Vagina (tissue), 2 donors: ENCODE measurements at regions not wholly inside any gene's neighbourhood (a gene's known extent, or its start where the extent isn't known, plus 50 kb on each side); places are given as distances from the start of the nearest gene placed in this dataset.

Experiments
- DNase-seq, 2 donors: peaks; one replicate each; pipeline ENCODE4 v3.0.0-alpha.2; 2017; ENCODE audit errors: extremely low spot score in 2 of 2
- H3K27ac ChIP-seq: fragments of 200-600 bp; sonication (generic); one replicate; pipeline ENCODE4 v1.5.1; 2019
- H3K27me3 ChIP-seq: fragments of 200-600 bp; sonication (generic); one replicate; pipeline ENCODE4 v1.5.1; 2019
- H3K36me3 ChIP-seq, 2 donors: fragments of 200-600 bp; sonication (generic); one replicate each; pipeline ENCODE4 v1.5.1; 2017 to 2019
- H3K4me1 ChIP-seq: fragments of 200-600 bp; sonication (generic); one replicate; pipeline ENCODE4 v1.5.1; 2019
- H3K4me3 ChIP-seq, 2 donors: fragments of 200-600 bp; sonication (generic); 1 replicate in 1 of 2; 2 replicates in 1 of 2; pipeline ENCODE4 v1.5.1; 2016 to 2019
- H3K9me3 ChIP-seq: fragments of 200-600 bp; sonication (generic); one replicate; pipeline ENCODE4 v1.5.1; 2019
- POLR2A ChIP-seq, 2 donors: fragments of 450-650 bp; IDR thresholded peaks; one replicate each; pipeline ENCODE4 v1.6.1; 2017; ENCODE audit warnings: antibody characterized with exemption in 2 of 2, mild to moderate bottlenecking in 2 of 2, moderate library complexity in 2 of 2
- POLR2AphosphoS5 ChIP-seq, 2 donors: sonication (generic); formaldehyde crosslinking; IDR thresholded peaks; one replicate each; pipeline ENCODE4 v1.9.0; 2017; ENCODE audit warnings: antibody characterized with exemption in 2 of 2, mild to moderate bottlenecking in 2 of 2, low read depth in 1 of 2; ENCODE audit not compliant: insufficient read depth in 1 of 2
- intact Hi-C: fragments of 100-400 bp; cut with DNase I; formaldehyde crosslinking; loops from one replicate; pipeline ENCODE4 v1.15.1; 2023
- TF ChIP-seq, protein P1 (sequence below), 3 experiments: fragments of 450-650 bp in 2 of 3; fragments of 200-600 bp in 1 of 3; sonication (generic) in 1 of 3; IDR thresholded peaks; one replicate each; pipeline ENCODE4 v1.5.1; 2017 to 2019; ENCODE audit warnings: antibody characterized with exemption in 3 of 3, mild to moderate bottlenecking in 2 of 3, moderate library complexity in 2 of 3

DNA sequence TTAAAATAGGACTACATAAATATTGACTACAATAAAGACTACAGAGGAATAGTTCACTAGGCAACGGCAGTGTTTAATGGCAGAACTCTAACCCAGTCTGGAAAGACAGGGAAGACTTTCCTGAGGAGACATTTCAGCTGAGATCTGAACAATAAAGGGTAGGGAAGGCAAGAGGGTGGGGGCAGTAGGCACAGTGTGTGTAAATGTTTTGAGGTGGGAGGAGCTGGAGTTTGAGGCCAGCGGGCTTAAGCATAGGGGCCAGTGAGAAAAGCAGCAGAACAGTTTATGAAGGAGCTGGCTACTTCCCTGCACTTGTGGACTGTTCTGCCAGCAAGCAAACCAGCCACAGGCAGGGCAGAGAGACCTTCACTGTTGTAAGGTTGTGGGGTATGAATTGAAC is 76.6 kb upstream of the UGP2 start:
- DNase-seq: no peak
- no peaks in the 10 kb centered on the region for H3K9me3 ChIP-seq
- no peaks in the 10 kb centered on the region for H3K36me3 ChIP-seq
- H3K4me3 ChIP-seq: no peak overlapping the region
- H3K4me1 ChIP-seq: no peaks in the 10 kb centered on the region
- TF ChIP-seq POLR2AphosphoS5 (IDR thresholded peaks at IDR 0.05; ENCODE audit: insufficient read depth in 1 of 2, low read depth in 1 of 2): no peak
- no peak for TF ChIP-seq POLR2A (IDR thresholded peaks at IDR 0.05)
- TF ChIP-seq, protein P1, sequence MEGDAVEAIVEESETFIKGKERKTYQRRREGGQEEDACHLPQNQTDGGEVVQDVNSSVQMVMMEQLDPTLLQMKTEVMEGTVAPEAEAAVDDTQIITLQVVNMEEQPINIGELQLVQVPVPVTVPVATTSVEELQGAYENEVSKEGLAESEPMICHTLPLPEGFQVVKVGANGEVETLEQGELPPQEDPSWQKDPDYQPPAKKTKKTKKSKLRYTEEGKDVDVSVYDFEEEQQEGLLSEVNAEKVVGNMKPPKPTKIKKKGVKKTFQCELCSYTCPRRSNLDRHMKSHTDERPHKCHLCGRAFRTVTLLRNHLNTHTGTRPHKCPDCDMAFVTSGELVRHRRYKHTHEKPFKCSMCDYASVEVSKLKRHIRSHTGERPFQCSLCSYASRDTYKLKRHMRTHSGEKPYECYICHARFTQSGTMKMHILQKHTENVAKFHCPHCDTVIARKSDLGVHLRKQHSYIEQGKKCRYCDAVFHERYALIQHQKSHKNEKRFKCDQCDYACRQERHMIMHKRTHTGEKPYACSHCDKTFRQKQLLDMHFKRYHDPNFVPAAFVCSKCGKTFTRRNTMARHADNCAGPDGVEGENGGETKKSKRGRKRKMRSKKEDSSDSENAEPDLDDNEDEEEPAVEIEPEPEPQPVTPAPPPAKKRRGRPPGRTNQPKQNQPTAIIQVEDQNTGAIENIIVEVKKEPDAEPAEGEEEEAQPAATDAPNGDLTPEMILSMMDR (IDR thresholded peaks at IDR 0.05): no peak
- no peaks in the 10 kb centered on the region for H3K27me3 ChIP-seq
- H3K27ac ChIP-seq: no peak overlapping the region
- intact Hi-C loops: no loop called here

DNA sequence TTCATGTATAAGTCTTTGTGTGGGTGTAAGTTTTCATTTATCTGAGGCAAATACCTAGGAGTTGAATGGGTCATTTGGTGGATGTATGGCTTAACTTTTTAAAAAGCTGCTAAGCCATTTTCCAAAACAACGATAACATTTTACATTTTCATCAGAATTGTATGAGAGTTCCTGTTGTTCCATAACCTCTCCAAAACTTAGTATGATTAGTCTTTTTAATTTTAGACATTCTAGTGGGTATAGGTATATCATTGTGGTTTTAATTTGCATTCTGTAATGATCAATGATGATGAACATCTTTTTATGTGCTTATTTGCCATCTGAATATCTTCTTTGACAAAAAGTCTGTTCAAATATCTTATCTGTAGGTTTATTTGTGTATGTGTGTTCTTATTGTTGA is 74.4 kb upstream of the UGP2 start:
- intact Hi-C loops: no loop called here
- TF ChIP-seq POLR2AphosphoS5 (IDR thresholded peaks at IDR 0.05; ENCODE audit: insufficient read depth in 1 of 2, low read depth in 1 of 2) (no peak), POLR2A (IDR thresholded peaks at IDR 0.05) (no peak)
- TF ChIP-seq, protein P1 (IDR thresholded peaks at IDR 0.05): no peak
- H3K36me3 ChIP-seq: no peaks in the 10 kb centered on the region

DNA sequence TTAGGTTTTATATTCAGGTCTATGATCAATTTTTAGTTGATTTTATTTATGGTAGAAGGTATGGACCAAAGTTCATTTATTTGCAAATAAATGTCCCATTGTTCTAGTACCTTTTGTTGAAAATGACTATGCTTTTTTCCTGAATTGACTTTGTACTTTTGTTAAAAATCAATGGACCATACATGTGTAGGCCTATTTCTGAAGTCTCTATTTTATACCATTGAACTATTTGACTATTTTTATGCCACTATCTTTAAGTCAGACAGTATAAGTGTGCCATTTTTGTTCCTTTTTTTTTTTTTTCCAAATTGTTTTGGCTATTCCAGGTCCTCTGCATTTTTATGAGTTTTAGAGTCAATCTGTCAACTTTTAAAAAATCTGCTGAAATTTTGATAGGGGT is 73.6 kb upstream of the UGP2 start:
- Histone ChIP-seq H3K36me3 (no peaks in the 10 kb centered on the region), H3K4me1 (no peaks in the 10 kb centered on the region), H3K9me3 (no peaks in the 10 kb centered on the region), H3K27ac (no peak overlapping the region), H3K4me3 (no peak overlapping the region), H3K27me3 (no peaks in the 10 kb centered on the region)
- no peak for TF ChIP-seq POLR2A (IDR thresholded peaks at IDR 0.05)
- no peak for DNase-seq
- intact Hi-C loops: no loop called here

More for the DNA sequence above, 74.4 kb upstream of the UGP2 start:
- H3K9me3 ChIP-seq: no peaks in the 10 kb centered on the region
- no peak overlapping the region for H3K27ac ChIP-seq
- no peak for DNase-seq
- H3K4me3 ChIP-seq: no peak overlapping the region
- H3K27me3 ChIP-seq: no peaks in the 10 kb centered on the region
- H3K4me1 ChIP-seq: no peaks in the 10 kb centered on the region

DNA sequence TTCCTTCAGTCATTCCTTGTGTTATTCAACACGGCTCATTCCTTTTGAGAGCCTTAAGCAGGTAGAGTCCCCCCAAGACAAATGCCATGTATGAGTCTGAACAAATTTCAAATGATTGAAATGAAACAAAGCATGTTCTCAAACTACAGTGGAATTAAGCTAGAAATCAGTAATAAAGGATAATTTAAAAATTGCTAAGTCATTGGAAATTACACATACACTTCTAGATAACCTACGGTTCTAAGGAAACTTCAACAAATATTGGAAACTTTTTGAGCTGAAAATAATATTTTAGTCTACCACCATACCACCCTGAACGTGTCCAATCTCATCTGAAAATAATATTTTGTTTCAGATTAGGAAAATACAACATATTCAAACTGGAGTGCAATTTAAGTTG is 71.8 kb upstream of the UGP2 start:
- no peak for TF ChIP-seq POLR2AphosphoS5 (IDR thresholded peaks at IDR 0.05; ENCODE audit: insufficient read depth in 1 of 2, low read depth in 1 of 2)
- no peak for TF ChIP-seq POLR2A (IDR thresholded peaks at IDR 0.05)
- TF ChIP-seq, protein P1 (IDR thresholded peaks at IDR 0.05): no peak
- H3K27me3 ChIP-seq: no peaks in the 10 kb centered on the region
- no peak for DNase-seq
- no peaks in the 10 kb centered on the region for H3K9me3 ChIP-seq
- no peak overlapping the region for H3K4me3 ChIP-seq
- H3K36me3 ChIP-seq: no peaks in the 10 kb centered on the region
- H3K27ac ChIP-seq: no peak overlapping the region
- intact Hi-C loops: no loop called here
- no peaks in the 10 kb centered on the region for H3K4me1 ChIP-seq

DNA sequence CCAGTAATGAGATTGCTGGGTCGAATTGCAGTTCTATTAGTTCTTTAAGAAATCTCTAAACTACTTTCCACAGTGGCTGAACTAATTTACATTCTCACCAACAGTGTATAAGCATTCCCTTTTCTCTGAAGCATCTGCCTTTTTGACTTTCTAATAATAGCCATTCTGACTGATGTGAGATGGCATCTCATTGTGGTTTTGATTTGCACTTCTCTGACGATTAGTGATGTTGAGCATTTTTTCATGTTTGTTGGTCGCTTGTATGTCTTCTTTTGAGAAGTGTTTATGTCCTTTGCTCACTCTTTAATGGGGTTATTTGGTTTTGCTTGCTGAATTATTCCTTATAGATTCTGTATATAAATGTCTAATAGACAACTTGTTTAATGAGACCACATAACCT is 69.6 kb upstream of the UGP2 start:
- DNase-seq: no peak
- intact Hi-C loops: no loop called here
- H3K4me1 ChIP-seq: no peaks in the 10 kb centered on the region
- H3K9me3 ChIP-seq: no peaks in the 10 kb centered on the region
- H3K36me3 ChIP-seq: no peaks in the 10 kb centered on the region
- H3K4me3 ChIP-seq: no peak overlapping the region
- TF ChIP-seq, protein P1 (IDR thresholded peaks at IDR 0.05): no peak
- H3K27me3 ChIP-seq: no peaks in the 10 kb centered on the region
- H3K27ac ChIP-seq: no peak overlapping the region

GRCh38 chr2:63775191-63775590 is 66.5 kb upstream of the UGP2 start:
- intact Hi-C loops: no loop called here
- no peaks in the 10 kb centered on the region for H3K9me3 ChIP-seq
- no peaks in the 10 kb centered on the region for H3K36me3 ChIP-seq
- no peaks in the 10 kb centered on the region for H3K4me1 ChIP-seq
- H3K27me3 ChIP-seq: no peaks in the 10 kb centered on the region
- no peak overlapping the region for H3K4me3 ChIP-seq
- no peak overlapping the region for H3K27ac ChIP-seq
- TF ChIP-seq POLR2AphosphoS5 (IDR thresholded peaks at IDR 0.05; ENCODE audit: insufficient read depth in 1 of 2, low read depth in 1 of 2) (no peak), POLR2A (IDR thresholded peaks at IDR 0.05) (no peak)
- TF ChIP-seq, protein P1 (IDR thresholded peaks at IDR 0.05): no peak
- no peak for DNase-seq
